H9 (cell line): ENCODE measurements at regions not wholly inside any gene's neighbourhood (a gene's known extent, or its start where the extent isn't known, plus 50 kb on each side); places are given as distances from the start of the nearest gene placed in this dataset.

Source experiments
- DNase-seq: peaks from one replicate; pipeline ENCODE4 v3.0.0-alpha.2; 2017
- H2AFZ ChIP-seq: one replicate; pipeline ENCODE4 v1.6.1; 2013; ENCODE audit warnings: mild to moderate bottlenecking, low read length, control low read depth, moderate library complexity
- H2AK5ac ChIP-seq: 2 replicates; pipeline ENCODE4 v1.6.1; 2013; ENCODE audit warnings: low read length, control low read depth, mixed read lengths; ENCODE audit not compliant: insufficient read length
- H2BK120ac ChIP-seq: one replicate; pipeline ENCODE4 v1.6.1; 2013; ENCODE audit warnings: low read depth, mild to moderate bottlenecking, low read length, control low read depth, inconsistent platforms; ENCODE audit not compliant: poor library complexity, severe bottlenecking
- H2BK12ac ChIP-seq: 2 replicates; pipeline ENCODE4 v1.6.1; 2013; ENCODE audit warnings: low read length, control low read depth, mixed read lengths, low read depth; ENCODE audit not compliant: insufficient read length
- H2BK15ac ChIP-seq: 2 replicates; pipeline ENCODE4 v1.6.1; 2013; ENCODE audit warnings: low read depth, low read length, control low read depth
- H2BK20ac ChIP-seq: one replicate; pipeline ENCODE4 v1.6.1; 2013; ENCODE audit warnings: low read depth, mild to moderate bottlenecking, low read length, control low read depth, inconsistent platforms; ENCODE audit not compliant: poor library complexity, severe bottlenecking
- H2BK5ac ChIP-seq: 2 replicates; pipeline ENCODE4 v1.6.1; 2013; ENCODE audit warnings: low read length, control low read depth, mixed read lengths; ENCODE audit not compliant: insufficient read length
- H3K14ac ChIP-seq: 2 replicates; pipeline ENCODE4 v1.6.1; 2013; ENCODE audit warnings: low read length, control low read depth; ENCODE audit not compliant: insufficient read depth
- H3K18ac ChIP-seq: 2 replicates; pipeline ENCODE4 v1.6.1; 2013; ENCODE audit warnings: low read depth, mild to moderate bottlenecking, mixed read lengths, low read length, control low read depth; ENCODE audit not compliant: insufficient read length
- H3K23ac ChIP-seq: 2 replicates; pipeline ENCODE4 v1.6.1; 2013; ENCODE audit warnings: low read length, control low read depth, mixed read lengths, low read depth; ENCODE audit not compliant: insufficient read length
- H3K23me2 ChIP-seq: 2 replicates; pipeline ENCODE4 v1.6.1; 2013; ENCODE audit warnings: low read depth, mild to moderate bottlenecking, mixed read lengths, low read length, control low read depth; ENCODE audit not compliant: insufficient read length, poor library complexity, severe bottlenecking
- H3K27ac ChIP-seq: 2 replicates; pipeline ENCODE4 v1.5.1; 2013; ENCODE audit warnings: low read length, control low read depth, mixed read lengths, low read depth; ENCODE audit not compliant: insufficient read length
- H3K27me3 ChIP-seq: 2 replicates; pipeline ENCODE4 v1.6.1; 2013; ENCODE audit warnings: low read length, control low read depth, inconsistent platforms; ENCODE audit not compliant: insufficient read depth
- H3K4ac ChIP-seq: 2 replicates; pipeline ENCODE4 v1.6.1; 2013; ENCODE audit warnings: low read depth, mild to moderate bottlenecking, control low read depth, inconsistent platforms, low read length, moderate library complexity
- H3K4me1 ChIP-seq: 2 replicates; pipeline ENCODE4 v1.6.1; 2013; ENCODE audit warnings: low read length, control low read depth, inconsistent platforms; ENCODE audit not compliant: insufficient read depth
- H3K4me2 ChIP-seq: 2 replicates; pipeline ENCODE4 v1.6.1; 2013; ENCODE audit warnings: low read length, control low read depth, mixed read lengths; ENCODE audit not compliant: insufficient read length, insufficient read depth
- H3K56ac ChIP-seq: 2 replicates; pipeline ENCODE4 v1.6.1; 2013; ENCODE audit warnings: low read depth, mild to moderate bottlenecking, mixed read lengths, low read length, control low read depth; ENCODE audit not compliant: insufficient read length
- H3K79me1 ChIP-seq: 2 replicates; pipeline ENCODE4 v1.6.1; 2013; ENCODE audit warnings: low read depth, mild to moderate bottlenecking, moderate library complexity, low read length, control low read depth, inconsistent platforms; ENCODE audit not compliant: insufficient read depth, poor library complexity, severe bottlenecking
- H3K79me2 ChIP-seq: 2 replicates; pipeline ENCODE4 v1.6.1; 2013; ENCODE audit warnings: low read length, control low read depth, inconsistent platforms; ENCODE audit not compliant: insufficient read depth
- H3K9ac ChIP-seq: 2 replicates; pipeline ENCODE4 v1.6.1; 2013; ENCODE audit warnings: low read length, control low read depth, mixed read lengths; ENCODE audit not compliant: insufficient read length; ENCODE audit errors: extremely low read depth
- H3K9me3 ChIP-seq: one replicate; pipeline ENCODE4 v1.6.1; 2013; ENCODE audit warnings: low read depth, low read length, inconsistent platforms; ENCODE audit not compliant: control insufficient read depth
- H3T11ph ChIP-seq: one replicate; pipeline ENCODE4 v1.6.1; 2013; ENCODE audit warnings: mild to moderate bottlenecking, low read length, control low read depth, inconsistent platforms
- H4K20me1 ChIP-seq: one replicate; pipeline ENCODE4 v1.6.1; 2013; ENCODE audit not compliant: control insufficient read depth, insufficient read length, insufficient read depth
- H4K5ac ChIP-seq: 2 replicates; pipeline ENCODE4 v1.6.1; 2013; ENCODE audit warnings: low read depth, mild to moderate bottlenecking, mixed read lengths, low read length, control low read depth; ENCODE audit not compliant: insufficient read length
- H4K8ac ChIP-seq: replicated peaks from 2 replicates; pipeline ENCODE4 v1.6.1; 2013; ENCODE audit warnings: low read length, control low read depth, mixed read lengths, low read depth; ENCODE audit not compliant: insufficient read length
- H4K91ac ChIP-seq: 2 replicates; pipeline ENCODE4 v1.6.1; 2013; ENCODE audit warnings: low read depth, mild to moderate bottlenecking, moderate library complexity, mixed read lengths, low read length, control low read depth; ENCODE audit not compliant: insufficient read length
- H3K27ac Mint-ChIP-seq, 3 experiments: 2 replicates in 2 of 3; 3 replicates in 1 of 3; pipeline ENCODE4 v1.8.0; 2020 to 2021; ENCODE audit warnings: mixed read lengths in 3 of 3, mild to moderate bottlenecking in 1 of 3, moderate library complexity in 1 of 3
- H3K27me3 Mint-ChIP-seq: 2 replicates; pipeline ENCODE4 v1.8.0; 2021; ENCODE audit warnings: low read depth, mild to moderate bottlenecking, moderate library complexity, mixed read lengths
- H3K36me3 Mint-ChIP-seq, 3 experiments: 2 replicates in 2 of 3; 3 replicates in 1 of 3; pipeline ENCODE4 v1.8.0; 2020 to 2021; ENCODE audit warnings: low read depth in 3 of 3, mixed read lengths in 3 of 3; ENCODE audit not compliant: insufficient read depth in 1 of 3
- H3K4me1 Mint-ChIP-seq, 2 experiments: 2 replicates each; pipeline ENCODE4 v1.8.0; 2020; ENCODE audit warnings: mixed read lengths in 2 of 2
- H3K4me3 Mint-ChIP-seq, 2 experiments: 2 replicates in 1 of 2; 3 replicates in 1 of 2; pipeline ENCODE4 v1.8.0; 2020 to 2021; ENCODE audit warnings: mild to moderate bottlenecking in 2 of 2, mixed read lengths in 2 of 2, moderate library complexity in 1 of 2
- H3K9me3 Mint-ChIP-seq, 2 experiments: 2 replicates in 1 of 2; 3 replicates in 1 of 2; pipeline ENCODE4 v1.8.0; 2020; ENCODE audit warnings: mild to moderate bottlenecking in 2 of 2, mixed read lengths in 2 of 2, moderate library complexity in 1 of 2
- CTCF ChIP-seq: fragments of 200-600 bp; sonication (generic); conservative IDR thresholded peaks from 3 replicates; pipeline ENCODE4 v1.8.0; 2021; ENCODE audit warnings: antibody characterized with exemption, mild to moderate bottlenecking
- WGBS: extraction: QIAGEN DNeasy Blood & Tissue Kit; methylation state at CpG from one replicate; pipeline ENCODE4 v1.1.7; 2013; ENCODE audit warnings: missing lambda C conversion rate, low lambda C conversion rate, mixed read lengths; ENCODE audit not compliant: insufficient read length; ENCODE audit errors: extremely low coverage; 5-methylcytosine and 5-hydroxymethylcytosine counted together

DNA sequence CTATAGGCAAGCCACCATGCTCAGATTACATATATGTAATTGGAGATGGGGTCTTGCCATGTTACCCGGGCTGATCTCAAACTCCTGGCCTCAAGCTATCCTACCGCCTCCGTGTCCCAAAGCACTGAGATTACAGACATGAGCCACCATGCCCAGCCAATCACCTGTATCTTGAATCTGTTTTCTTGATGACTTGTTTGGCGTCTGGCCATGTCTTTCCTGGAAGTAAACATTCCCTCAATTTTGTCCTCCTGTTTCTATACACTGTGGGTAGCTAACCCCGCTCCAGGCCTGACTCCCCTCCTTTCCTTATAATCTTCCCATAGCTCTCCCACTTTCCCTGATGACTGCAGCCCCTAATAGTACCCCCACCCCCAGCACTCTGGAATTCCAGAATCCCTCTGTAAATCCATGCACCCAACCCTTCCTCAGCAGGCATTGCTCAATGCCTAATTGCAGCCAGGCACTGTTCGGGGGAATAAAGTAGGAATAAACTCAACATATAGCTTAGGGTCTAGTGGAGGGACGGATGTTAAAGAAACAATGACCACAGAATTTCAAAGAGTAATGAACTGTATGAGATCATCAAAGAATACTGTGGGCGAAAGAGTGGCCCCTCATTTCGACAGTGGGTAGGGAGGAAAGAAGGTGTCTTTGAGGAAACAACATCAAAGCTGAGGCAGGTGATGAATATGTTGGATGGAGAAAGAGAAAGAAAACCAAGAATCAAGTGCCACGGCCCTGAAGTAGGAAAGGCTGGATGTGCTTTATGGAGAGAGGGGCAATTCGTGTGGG, 161.5 kb downstream of the ADSS2 start:
- no peak overlapping the region for H3K4me2 ChIP-seq

More for the DNA sequence above, 161.5 kb downstream of the ADSS2 start:
- H3K79me2 ChIP-seq = no peaks in the 10 kb centered on the region
- no peak overlapping the region for H3K4me3 Mint-ChIP-seq
- H2BK120ac ChIP-seq = no peak overlapping the region
- peaks cover 3 to 4% of the 10 kb centered on the region in 2 experiments; a peak in 2 of 5 replicates for H3K9me3 Mint-ChIP-seq
- no peak overlapping the region for H2AK5ac ChIP-seq
- H2AFZ ChIP-seq = no peak overlapping the region
- no peaks in the 10 kb centered on the region for H3K79me1 ChIP-seq
- no peak overlapping the region for H3T11ph ChIP-seq
- no peaks in the 10 kb centered on the region for H4K20me1 ChIP-seq
- H2BK5ac ChIP-seq = no peak overlapping the region
- H2BK20ac ChIP-seq = no peak overlapping the region
- H3K4me1 ChIP-seq = no peaks in the 10 kb centered on the region
- WGBS = no CpG with 5 or more reads among the region's 11 CpGs
- no peaks in the 10 kb centered on the region for H3K9me3 ChIP-seq
- H3K27ac Mint-ChIP-seq = peak overlapping the region in 1 of 3 experiments; percentile 22; a peak in 1 of 7 replicates
- no peaks in the 10 kb centered on the region; the same call in 1 of the 2 replicates for H3K27me3 Mint-ChIP-seq
- H3K18ac ChIP-seq = no peak overlapping the region
- no peaks in the 10 kb centered on the region for H3K23me2 ChIP-seq
- no peak overlapping the region for H2BK12ac ChIP-seq
- H3K27me3 ChIP-seq = no peaks in the 10 kb centered on the region
- H3K14ac ChIP-seq = no peak overlapping the region
- no peak overlapping the region for H3K27ac ChIP-seq
- no peak for DNase-seq
- no peak overlapping the region for H4K8ac ChIP-seq
- no peak overlapping the region for H4K91ac ChIP-seq
- H4K5ac ChIP-seq = no peak overlapping the region
- H2BK15ac ChIP-seq = no peak overlapping the region
- H3K36me3 Mint-ChIP-seq = peaks cover 0 to 5% (median 0%) of the 10 kb centered on the region in 3 experiments; a peak in 3 of 7 replicates
- H3K23ac ChIP-seq = no peak overlapping the region
- no peak overlapping the region for H3K56ac ChIP-seq
- no peak for TF ChIP-seq CTCF
- no peak overlapping the region for H3K9ac ChIP-seq
- H3K4me1 Mint-ChIP-seq = no peaks in the 10 kb centered on the region; a peak in 1 of 4 replicates
- no peak overlapping the region for H3K4ac ChIP-seq
